ENCODE measurements at regions not wholly inside any gene's neighbourhood (a gene's known extent, or its start where the extent isn't known, plus 50 kb on each side); places are given as distances from the start of the nearest gene placed in this dataset.

- Histone ChIP-seq H3K27me3 (no peaks in the 10 kb centered on the region), H3K4me1 (no peaks in the 10 kb centered on the region), H3K9me3 (no peaks in the 10 kb centered on the region), H3K36me3 (no peaks in the 10 kb centered on the region), H3K27ac (no peak overlapping the region), H3K4me3 (no peak overlapping the region)
- WGBS, 2 donors: 86 to 89% methylated on average over 1 of the region's 1 CpG
- no peak for TF ChIP-seq CTCF (IDR thresholded peaks at IDR 0.05)
- no peak for TF ChIP-seq POLR2AphosphoS5 (IDR thresholded peaks at IDR 0.05)
- TF ChIP-seq EP300 (IDR thresholded peaks at IDR 0.05): no peak
- no peak for TF ChIP-seq POLR2A (IDR thresholded peaks at IDR 0.05)
- no peak for DNase-seq
- intact Hi-C loops (cut with DNase I): no loop called here
Observed at GRCh38 chr14:81684696-81685095, 151.0 kb upstream of the SEL1L start.

GRCh38 chr14:81686512-81686911 lies 152.9 kb upstream of the SEL1L start:
- H3K4me3 ChIP-seq: no peak overlapping the region
- WGBS, 2 donors: 57 to 73% methylated on average over 4 of the region's 4 CpGs
- no peak overlapping the region for H3K27ac ChIP-seq
- H3K36me3 ChIP-seq: no peaks in the 10 kb centered on the region
- H3K27me3 ChIP-seq: no peaks in the 10 kb centered on the region
- DNase-seq: no peak
- no peaks in the 10 kb centered on the region for H3K9me3 ChIP-seq
- H3K4me1 ChIP-seq: no peaks in the 10 kb centered on the region
- intact Hi-C loops (cut with DNase I): no loop called here
- no peak for TF ChIP-seq POLR2A (IDR thresholded peaks at IDR 0.05)
- TF ChIP-seq POLR2AphosphoS5 (IDR thresholded peaks at IDR 0.05): no peak
- no peak for TF ChIP-seq EP300 (IDR thresholded peaks at IDR 0.05)
- no peak for TF ChIP-seq CTCF (IDR thresholded peaks at IDR 0.05)

- intact Hi-C loops (cut with DNase I): no loop called here
- no peak for TF ChIP-seq POLR2A (IDR thresholded peaks at IDR 0.05)
- no peak for TF ChIP-seq CTCF (IDR thresholded peaks at IDR 0.05)
- TF ChIP-seq EP300 (IDR thresholded peaks at IDR 0.05): no peak
- TF ChIP-seq POLR2AphosphoS5 (IDR thresholded peaks at IDR 0.05): no peak
- Histone ChIP-seq H3K36me3 (no peaks in the 10 kb centered on the region), H3K27me3 (no peaks in the 10 kb centered on the region), H3K4me1 (no peaks in the 10 kb centered on the region), H3K9me3 (no peaks in the 10 kb centered on the region), H3K4me3 (no peak overlapping the region), H3K27ac (no peak overlapping the region)
- DNase-seq: no peak
- 82 to 89% methylated on average over 3 of the region's 3 CpGs for WGBS, 2 donors
Observed at GRCh38 chr14:81691931-81692330, 158.3 kb upstream of the SEL1L start.

GRCh38 chr14:81694419-81694818 lies 160.8 kb upstream of the SEL1L start:
- intact Hi-C loops (cut with DNase I): no loop called here
- DNase-seq: no peak
- H3K36me3 ChIP-seq: no peaks in the 10 kb centered on the region
- no peak overlapping the region for H3K4me3 ChIP-seq
- 54 to 84% methylated on average over 1 of the region's 1 CpG for WGBS, 2 donors
- H3K27me3 ChIP-seq: no peaks in the 10 kb centered on the region
- no peak for TF ChIP-seq POLR2A (IDR thresholded peaks at IDR 0.05)
- H3K27ac ChIP-seq: no peak overlapping the region
- H3K9me3 ChIP-seq: no peaks in the 10 kb centered on the region
- H3K4me1 ChIP-seq: no peaks in the 10 kb centered on the region

GRCh38 chr14:81709681-81710080 lies 176.0 kb upstream of the SEL1L start:
- no peak overlapping the region for H3K27ac ChIP-seq
- H3K27me3 ChIP-seq: no peaks in the 10 kb centered on the region
- no peak for TF ChIP-seq EP300 (IDR thresholded peaks at IDR 0.05)
- no peak for TF ChIP-seq POLR2A (IDR thresholded peaks at IDR 0.05)
- no peak for TF ChIP-seq CTCF (IDR thresholded peaks at IDR 0.05)
- TF ChIP-seq POLR2AphosphoS5 (IDR thresholded peaks at IDR 0.05): no peak
- intact Hi-C loops (cut with DNase I): no loop called here
- no peak overlapping the region for H3K4me3 ChIP-seq
- H3K36me3 ChIP-seq: no peaks in the 10 kb centered on the region
- WGBS, 2 donors: 28 to 48% methylated on average over 6 of the region's 6 CpGs
- DNase-seq: no peak
- no peaks in the 10 kb centered on the region for H3K9me3 ChIP-seq
- H3K4me1 ChIP-seq: no peaks in the 10 kb centered on the region

All from sigmoid colon (tissue), 6 donors.